Astrocyte (in vitro differentiated cells and primary cell): ENCODE measurements at regions not wholly inside any gene's neighbourhood (a gene's known extent, or its start where the extent isn't known, plus 50 kb on each side); places are given as distances from the start of the nearest gene placed in this dataset.

Experiments used
- DNase-seq: peaks from one replicate; pipeline ENCODE4 v3.0.0-alpha.2; 2010; ENCODE audit warnings: low read depth
- FAIRE-seq: peaks from 2 replicates; lab custom pipeline; 2011; peaks lifted over from hg19 to GRCh38; lab: Jason Lieb, UNC
- H2AFZ ChIP-seq: 2 replicates; pipeline ENCODE4 v1.6.0; 2012; ENCODE audit warnings: low read depth, low read length, inconsistent platforms
- H3K27ac ChIP-seq: 2 replicates; pipeline ENCODE4 v1.5.1; 2011; ENCODE audit warnings: low read depth, low read length, inconsistent platforms
- H3K27me3 ChIP-seq: 2 replicates; pipeline ENCODE4 v1.6.0; 2011; ENCODE audit warnings: low read length, inconsistent platforms; ENCODE audit not compliant: insufficient read depth
- H3K36me3 ChIP-seq: 2 replicates; pipeline ENCODE4 v1.5.1; 2011; ENCODE audit warnings: low read length, inconsistent platforms; ENCODE audit not compliant: insufficient read depth
- H3K4me1 ChIP-seq: 2 replicates; pipeline ENCODE4 v1.5.1; 2011; ENCODE audit warnings: low read length, inconsistent platforms; ENCODE audit not compliant: insufficient read depth
- H3K4me2 ChIP-seq: 2 replicates; pipeline ENCODE4 v1.6.0; 2012; ENCODE audit warnings: low read length, inconsistent platforms
- H3K4me3 ChIP-seq: 2 replicates; pipeline ENCODE4 v1.5.1; 2011; ENCODE audit warnings: low read depth, mild to moderate bottlenecking, low read length, inconsistent platforms; ENCODE audit not compliant: insufficient read depth
- H3K79me2 ChIP-seq: 2 replicates; pipeline ENCODE4 v1.6.0; 2012; ENCODE audit warnings: mild to moderate bottlenecking, low read length, inconsistent platforms; ENCODE audit not compliant: insufficient read depth
- H3K9ac ChIP-seq: 2 replicates; pipeline ENCODE4 v1.6.0; 2012; ENCODE audit warnings: mild to moderate bottlenecking, low read length, inconsistent platforms
- H3K9me3 ChIP-seq: 2 replicates; pipeline ENCODE4 v1.5.1; 2012; ENCODE audit warnings: low read depth, mild to moderate bottlenecking, low read length, inconsistent platforms; ENCODE audit not compliant: insufficient read depth
- H4K20me1 ChIP-seq: 2 replicates; pipeline ENCODE4 v1.6.0; 2012; ENCODE audit warnings: low read length, inconsistent platforms; ENCODE audit not compliant: insufficient read depth
- H3K27ac Mint-ChIP-seq: one replicate; pipeline ENCODE4 v1.8.0; 2021; ENCODE audit warnings: mild to moderate bottlenecking, mixed read lengths; ENCODE audit not compliant: unreplicated experiment
- H3K27me3 Mint-ChIP-seq: one replicate; pipeline ENCODE4 v1.8.0; 2021; ENCODE audit warnings: low read depth, mixed read lengths; ENCODE audit not compliant: unreplicated experiment
- H3K36me3 Mint-ChIP-seq: one replicate; pipeline ENCODE4 v1.8.0; 2021; ENCODE audit warnings: low read depth, mixed read lengths; ENCODE audit not compliant: unreplicated experiment
- H3K4me1 Mint-ChIP-seq: one replicate; pipeline ENCODE4 v1.8.0; 2021; ENCODE audit warnings: low read depth, mixed read lengths; ENCODE audit not compliant: unreplicated experiment
- H3K4me3 Mint-ChIP-seq: one replicate; pipeline ENCODE4 v1.8.0; 2021; ENCODE audit warnings: mild to moderate bottlenecking, moderate library complexity, mixed read lengths; ENCODE audit not compliant: unreplicated experiment
- H3K9me3 Mint-ChIP-seq: one replicate; pipeline ENCODE4 v1.8.0; 2021; ENCODE audit warnings: mild to moderate bottlenecking, mixed read lengths; ENCODE audit not compliant: unreplicated experiment
- CTCF ChIP-seq: IDR thresholded peaks from 2 replicates; pipeline ENCODE4 v1.5.1; 2011; ENCODE audit warnings: low read depth, mild to moderate bottlenecking, inconsistent platforms, low read length, moderate library complexity; ENCODE audit not compliant: insufficient read depth
- EZH2 ChIP-seq: IDR thresholded peaks from 2 replicates; pipeline ENCODE4 v1.6.1; 2012; ENCODE audit warnings: mild to moderate bottlenecking, low read length, inconsistent platforms; ENCODE audit not compliant: insufficient read depth

GRCh38 chr3:29171043-29171990 is 109.6 kb upstream of the RBMS3 start:
- DNase-seq (peak; percentile 47), FAIRE-seq (peak; percentile 81)
- Histone ChIP-seq H3K27me3 (no peaks in the 10 kb centered on the region), H3K27ac (peak overlapping the region; percentile 51), H3K9ac (peak overlapping the region; percentile 30), H4K20me1 (no peaks in the 10 kb centered on the region), H3K9me3 (no peaks in the 10 kb centered on the region), H3K36me3 (no peaks in the 10 kb centered on the region), H3K79me2 (no peaks in the 10 kb centered on the region), H2AFZ (no peak overlapping the region), H3K4me3 (no peak overlapping the region), H3K4me1 (peaks cover 11% of the 10 kb centered on the region), H3K4me2 (peak overlapping the region; percentile 61)
- H3K27ac Mint-ChIP-seq = peak overlapping the region; percentile 96
- TF ChIP-seq EZH2 (no peak), CTCF (no peak)
- no peaks in the 10 kb centered on the region for H3K36me3 Mint-ChIP-seq
- H3K9me3 Mint-ChIP-seq = no peaks in the 10 kb centered on the region
- H3K27me3 Mint-ChIP-seq = no peaks in the 10 kb centered on the region
- peak overlapping the region; percentile 16 for H3K4me3 Mint-ChIP-seq
- H3K4me1 Mint-ChIP-seq = peaks cover 18% of the 10 kb centered on the region

GRCh38 chr3:29176501-29176900 is 104.4 kb upstream of the RBMS3 start:
- TF ChIP-seq CTCF = no peak
- TF ChIP-seq EZH2 = no peak
- no peak overlapping the region for H3K9ac ChIP-seq
- no peak overlapping the region for H3K4me3 ChIP-seq
- H3K79me2 ChIP-seq = no peaks in the 10 kb centered on the region
- peaks cover 8% of the 10 kb centered on the region for H3K4me1 ChIP-seq
- Mint-ChIP-seq H3K4me3 (no peak overlapping the region), H3K9me3 (peaks cover 7% of the 10 kb centered on the region), H3K27me3 (no peaks in the 10 kb centered on the region), H3K27ac (no peak overlapping the region), H3K36me3 (no peaks in the 10 kb centered on the region), H3K4me1 (peaks cover 8% of the 10 kb centered on the region)
- no peaks in the 10 kb centered on the region for H3K36me3 ChIP-seq
- DNase-seq = no peak
- no peaks in the 10 kb centered on the region for H3K9me3 ChIP-seq
- no peaks in the 10 kb centered on the region for H4K20me1 ChIP-seq
- H3K27ac ChIP-seq = no peak overlapping the region
- no peak overlapping the region for H3K4me2 ChIP-seq
- H3K27me3 ChIP-seq = no peaks in the 10 kb centered on the region
- no peak overlapping the region for H2AFZ ChIP-seq
- no peak for FAIRE-seq
